ENCODE measurements at regions not wholly inside any gene's neighbourhood (a gene's known extent, or its start where the extent isn't known, plus 50 kb on each side); places are given as distances from the start of the nearest gene placed in this dataset.

DNA sequence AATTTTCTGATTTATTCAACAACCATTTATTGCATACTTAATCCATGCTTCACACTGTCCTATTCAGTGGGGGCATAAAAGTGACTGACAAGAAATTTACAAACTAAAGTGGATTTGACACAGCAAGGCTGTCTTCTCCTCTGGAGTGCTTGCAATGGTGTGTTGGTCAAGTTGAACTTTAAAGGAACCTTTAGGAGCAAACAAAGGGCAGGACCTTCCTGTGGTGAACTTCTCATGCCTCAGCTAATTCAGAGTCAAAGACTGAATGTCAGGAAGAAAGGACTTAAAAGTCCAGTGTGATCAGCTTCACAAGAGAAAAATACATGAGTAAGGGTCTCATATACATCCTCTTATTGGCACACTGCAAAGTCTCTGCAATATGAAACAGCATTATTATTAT is 60.8 kb upstream of the TENT5A start:
- no peak overlapping the region for H3K4me3 ChIP-seq (replicated peaks; ENCODE audit: insufficient read depth, low read length)
- TF ChIP-seq GABPA (IDR thresholded peaks at IDR 0.05; ENCODE audit: low read depth), result no peak
- TF ChIP-seq, protein P1, sequence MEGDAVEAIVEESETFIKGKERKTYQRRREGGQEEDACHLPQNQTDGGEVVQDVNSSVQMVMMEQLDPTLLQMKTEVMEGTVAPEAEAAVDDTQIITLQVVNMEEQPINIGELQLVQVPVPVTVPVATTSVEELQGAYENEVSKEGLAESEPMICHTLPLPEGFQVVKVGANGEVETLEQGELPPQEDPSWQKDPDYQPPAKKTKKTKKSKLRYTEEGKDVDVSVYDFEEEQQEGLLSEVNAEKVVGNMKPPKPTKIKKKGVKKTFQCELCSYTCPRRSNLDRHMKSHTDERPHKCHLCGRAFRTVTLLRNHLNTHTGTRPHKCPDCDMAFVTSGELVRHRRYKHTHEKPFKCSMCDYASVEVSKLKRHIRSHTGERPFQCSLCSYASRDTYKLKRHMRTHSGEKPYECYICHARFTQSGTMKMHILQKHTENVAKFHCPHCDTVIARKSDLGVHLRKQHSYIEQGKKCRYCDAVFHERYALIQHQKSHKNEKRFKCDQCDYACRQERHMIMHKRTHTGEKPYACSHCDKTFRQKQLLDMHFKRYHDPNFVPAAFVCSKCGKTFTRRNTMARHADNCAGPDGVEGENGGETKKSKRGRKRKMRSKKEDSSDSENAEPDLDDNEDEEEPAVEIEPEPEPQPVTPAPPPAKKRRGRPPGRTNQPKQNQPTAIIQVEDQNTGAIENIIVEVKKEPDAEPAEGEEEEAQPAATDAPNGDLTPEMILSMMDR (IDR thresholded peaks at IDR 0.05; ENCODE audit: insufficient read depth, low read length), result no peak
- TF ChIP-seq POLR2AphosphoS5 (IDR thresholded peaks at IDR 0.05; ENCODE audit: low read depth), result no peak
- TF ChIP-seq SPI1 (IDR thresholded peaks at IDR 0.05; ENCODE audit: borderline replicate concordance, low read depth), result no peak
- TF ChIP-seq, protein P2, sequence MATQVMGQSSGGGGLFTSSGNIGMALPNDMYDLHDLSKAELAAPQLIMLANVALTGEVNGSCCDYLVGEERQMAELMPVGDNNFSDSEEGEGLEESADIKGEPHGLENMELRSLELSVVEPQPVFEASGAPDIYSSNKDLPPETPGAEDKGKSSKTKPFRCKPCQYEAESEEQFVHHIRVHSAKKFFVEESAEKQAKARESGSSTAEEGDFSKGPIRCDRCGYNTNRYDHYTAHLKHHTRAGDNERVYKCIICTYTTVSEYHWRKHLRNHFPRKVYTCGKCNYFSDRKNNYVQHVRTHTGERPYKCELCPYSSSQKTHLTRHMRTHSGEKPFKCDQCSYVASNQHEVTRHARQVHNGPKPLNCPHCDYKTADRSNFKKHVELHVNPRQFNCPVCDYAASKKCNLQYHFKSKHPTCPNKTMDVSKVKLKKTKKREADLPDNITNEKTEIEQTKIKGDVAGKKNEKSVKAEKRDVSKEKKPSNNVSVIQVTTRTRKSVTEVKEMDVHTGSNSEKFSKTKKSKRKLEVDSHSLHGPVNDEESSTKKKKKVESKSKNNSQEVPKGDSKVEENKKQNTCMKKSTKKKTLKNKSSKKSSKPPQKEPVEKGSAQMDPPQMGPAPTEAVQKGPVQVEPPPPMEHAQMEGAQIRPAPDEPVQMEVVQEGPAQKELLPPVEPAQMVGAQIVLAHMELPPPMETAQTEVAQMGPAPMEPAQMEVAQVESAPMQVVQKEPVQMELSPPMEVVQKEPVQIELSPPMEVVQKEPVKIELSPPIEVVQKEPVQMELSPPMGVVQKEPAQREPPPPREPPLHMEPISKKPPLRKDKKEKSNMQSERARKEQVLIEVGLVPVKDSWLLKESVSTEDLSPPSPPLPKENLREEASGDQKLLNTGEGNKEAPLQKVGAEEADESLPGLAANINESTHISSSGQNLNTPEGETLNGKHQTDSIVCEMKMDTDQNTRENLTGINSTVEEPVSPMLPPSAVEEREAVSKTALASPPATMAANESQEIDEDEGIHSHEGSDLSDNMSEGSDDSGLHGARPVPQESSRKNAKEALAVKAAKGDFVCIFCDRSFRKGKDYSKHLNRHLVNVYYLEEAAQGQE (IDR thresholded peaks at IDR 0.05; ENCODE audit: insufficient replicate concordance, low read depth), result no peak

DNA sequence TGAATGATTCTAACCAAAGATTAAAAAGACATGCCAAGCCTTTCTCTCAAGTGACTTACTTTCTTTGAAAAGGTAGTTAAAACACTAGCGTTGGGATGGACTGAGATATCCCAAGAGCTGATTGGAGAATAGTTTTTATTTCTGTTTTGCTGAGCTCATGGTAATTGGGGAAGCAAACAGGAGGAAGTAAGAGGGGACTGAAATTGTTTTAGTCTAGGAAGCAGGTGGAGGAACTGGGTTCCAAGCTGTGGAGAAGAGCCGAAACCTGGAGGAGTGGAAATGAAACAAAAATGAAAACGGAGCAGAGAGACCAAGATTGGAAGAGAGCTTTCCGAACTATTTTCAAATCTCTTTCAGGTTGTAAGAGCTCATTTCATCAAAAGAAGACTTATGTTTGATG is 59.9 kb upstream of the TENT5A start:
- peak; percentile 27 to 74 for DNase-seq (ENCODE audit: low read depth in 1 of 2, low spot score in 1 of 2)

More for the DNA sequence above, 60.8 kb upstream of the TENT5A start:
- Histone ChIP-seq H3K27me3 (ENCODE audit: insufficient read depth, poor library complexity, severe bottlenecking) (no peaks in the 10 kb centered on the region), H3K27ac (replicated peaks) (peak overlapping the region; percentile 94)
- DNase-seq (ENCODE audit: low read depth in 1 of 2, low spot score in 1 of 2), result no peak

DNA sequence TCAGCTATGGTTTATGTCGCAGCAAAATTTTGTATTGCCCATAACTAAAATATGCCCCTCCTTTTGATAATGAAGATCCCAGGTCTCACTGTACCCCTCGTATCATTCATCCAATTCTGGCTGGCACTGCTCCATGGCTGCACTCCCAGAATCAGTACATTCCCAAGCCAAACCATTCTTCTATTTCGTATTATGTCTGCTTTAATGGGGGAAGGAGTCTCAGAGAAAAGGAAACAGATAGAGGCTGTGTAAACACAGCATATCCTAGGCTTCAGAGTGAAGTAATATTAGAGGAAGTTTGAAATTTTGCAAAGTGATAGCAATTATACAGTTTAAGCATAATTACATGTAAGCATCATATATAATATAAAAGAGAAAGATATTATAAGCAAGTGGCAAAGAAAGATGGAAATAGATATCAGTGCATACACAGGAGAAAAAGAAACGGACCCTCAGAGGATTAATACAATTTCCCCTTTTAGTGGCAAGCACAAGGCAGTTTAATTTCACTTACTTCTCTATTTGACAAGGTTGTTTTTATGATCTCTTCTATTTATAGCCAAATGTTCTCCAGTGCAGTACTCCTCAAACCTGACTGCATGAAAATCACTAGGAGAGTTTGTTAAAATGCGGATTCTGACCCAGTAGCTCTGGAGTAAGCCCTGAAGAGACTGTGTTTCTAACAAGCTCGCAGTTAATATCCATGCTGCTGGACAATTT is 56.5 kb upstream of the TENT5A start:
- H3K4me3 ChIP-seq (replicated peaks; ENCODE audit: insufficient read depth, low read length), result peak overlapping the region; percentile 17; the same call in 1 of the 2 replicates
- no peaks in the 10 kb centered on the region for H3K27me3 ChIP-seq (ENCODE audit: insufficient read depth, poor library complexity, severe bottlenecking)
- peak in 1 of 2 experiments; percentile 51 for DNase-seq (ENCODE audit: low read depth in 1 of 2, low spot score in 1 of 2)
- peak overlapping the region; percentile 94 for H3K27ac ChIP-seq (replicated peaks)
- TF ChIP-seq, protein P1 (IDR thresholded peaks at IDR 0.05; ENCODE audit: insufficient read depth, low read length), result no peak
- TF ChIP-seq GABPA (IDR thresholded peaks at IDR 0.05; ENCODE audit: low read depth), result no peak
- TF ChIP-seq SPI1 (IDR thresholded peaks at IDR 0.05; ENCODE audit: borderline replicate concordance, low read depth), result no peak
- no peak; the same call in 1 of the 2 replicates for TF ChIP-seq POLR2AphosphoS5 (IDR thresholded peaks at IDR 0.05; ENCODE audit: low read depth)
- TF ChIP-seq, protein P2 (IDR thresholded peaks at IDR 0.05; ENCODE audit: insufficient replicate concordance, low read depth), result peak; percentile 45

More for the DNA sequence above, 59.9 kb upstream of the TENT5A start:
- Histone ChIP-seq H3K27me3 (ENCODE audit: insufficient read depth, poor library complexity, severe bottlenecking) (no peaks in the 10 kb centered on the region), H3K4me3 (replicated peaks; ENCODE audit: insufficient read depth, low read length) (peak overlapping the region; percentile 17; the same call in 1 of the 2 replicates), H3K27ac (replicated peaks) (peak overlapping the region; percentile 94)
- TF ChIP-seq POLR2AphosphoS5 (IDR thresholded peaks at IDR 0.05; ENCODE audit: low read depth) (peak; percentile 24; the same call in 1 of the 2 replicates), SPI1 (IDR thresholded peaks at IDR 0.05; ENCODE audit: borderline replicate concordance, low read depth) (peak; percentile 64; the same call in 1 of the 2 replicates), GABPA (IDR thresholded peaks at IDR 0.05; ENCODE audit: low read depth) (0 out of 2 replicates have a peak, but pooled peaks have one; percentile 22)
- TF ChIP-seq, protein P1 (IDR thresholded peaks at IDR 0.05; ENCODE audit: insufficient read depth, low read length), result no peak
- TF ChIP-seq, protein P2 (IDR thresholded peaks at IDR 0.05; ENCODE audit: insufficient replicate concordance, low read depth), result no peak

Measured in HL-60 (cell line).